ENCODE measurements at regions not wholly inside any gene's neighbourhood (a gene's known extent, or its start where the extent isn't known, plus 50 kb on each side); places are given as distances from the start of the nearest gene placed in this dataset.

DNA sequence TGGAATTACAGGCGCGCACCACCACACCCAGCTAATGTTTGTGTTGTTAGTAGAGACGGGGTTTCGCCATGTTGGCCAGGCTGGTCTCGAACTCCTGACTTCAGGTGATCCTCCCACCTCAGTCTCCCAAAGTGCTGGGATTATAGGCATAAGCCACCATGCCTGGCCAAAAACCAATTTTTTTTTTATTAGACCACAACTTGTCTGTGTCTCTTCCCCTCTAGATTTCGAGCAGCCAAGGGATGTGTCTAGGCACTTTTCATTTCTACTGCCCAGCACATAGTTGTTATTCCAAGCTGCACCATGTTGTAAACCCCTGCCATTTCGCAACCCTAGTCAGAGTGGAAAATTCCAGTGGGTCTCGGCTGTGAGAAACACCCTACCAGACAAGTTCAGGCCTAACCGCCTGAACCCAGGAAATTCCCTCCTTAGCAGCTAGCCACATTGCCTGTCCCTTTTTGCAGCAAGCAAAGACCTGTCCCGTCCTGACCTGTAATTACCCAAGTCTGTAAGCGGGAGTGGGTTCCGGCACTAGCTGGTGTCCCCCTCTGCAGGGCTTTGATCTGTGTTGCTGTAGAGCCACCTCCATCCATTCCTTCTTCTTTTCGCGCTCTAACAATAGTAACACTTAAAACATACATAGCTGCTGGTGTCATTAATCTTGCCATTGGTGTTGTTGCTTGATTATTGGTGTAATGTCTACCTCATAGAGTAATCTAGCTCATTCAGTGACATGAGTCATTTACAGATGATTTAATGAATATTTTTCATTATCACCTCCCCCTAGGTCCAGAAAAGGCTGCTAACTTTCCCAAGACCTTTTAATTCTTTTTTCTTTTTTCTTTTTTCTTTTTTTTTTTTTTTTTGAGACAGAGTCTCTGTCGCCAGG lies 77.3 kb upstream of the ATF7IP2 start:
- intact Hi-C loops (cut with DNase I) = no loop called here
- H3K4me3 ChIP-seq = no peak overlapping the region
- TF ChIP-seq, protein P1, sequence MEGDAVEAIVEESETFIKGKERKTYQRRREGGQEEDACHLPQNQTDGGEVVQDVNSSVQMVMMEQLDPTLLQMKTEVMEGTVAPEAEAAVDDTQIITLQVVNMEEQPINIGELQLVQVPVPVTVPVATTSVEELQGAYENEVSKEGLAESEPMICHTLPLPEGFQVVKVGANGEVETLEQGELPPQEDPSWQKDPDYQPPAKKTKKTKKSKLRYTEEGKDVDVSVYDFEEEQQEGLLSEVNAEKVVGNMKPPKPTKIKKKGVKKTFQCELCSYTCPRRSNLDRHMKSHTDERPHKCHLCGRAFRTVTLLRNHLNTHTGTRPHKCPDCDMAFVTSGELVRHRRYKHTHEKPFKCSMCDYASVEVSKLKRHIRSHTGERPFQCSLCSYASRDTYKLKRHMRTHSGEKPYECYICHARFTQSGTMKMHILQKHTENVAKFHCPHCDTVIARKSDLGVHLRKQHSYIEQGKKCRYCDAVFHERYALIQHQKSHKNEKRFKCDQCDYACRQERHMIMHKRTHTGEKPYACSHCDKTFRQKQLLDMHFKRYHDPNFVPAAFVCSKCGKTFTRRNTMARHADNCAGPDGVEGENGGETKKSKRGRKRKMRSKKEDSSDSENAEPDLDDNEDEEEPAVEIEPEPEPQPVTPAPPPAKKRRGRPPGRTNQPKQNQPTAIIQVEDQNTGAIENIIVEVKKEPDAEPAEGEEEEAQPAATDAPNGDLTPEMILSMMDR (IDR thresholded peaks at IDR 0.05) = no peak
- H3K9me3 ChIP-seq = no peaks in the 10 kb centered on the region
- WGBS, 3 donors = 78 to 83% (median 80%) methylated on average over 15 of the region's 15 CpGs
- no peaks in the 10 kb centered on the region for H3K36me3 ChIP-seq (ENCODE audit: insufficient read depth in 1 of 2, low read depth in 1 of 2)
- DNase-seq (no peak), ATAC-seq (no peak)
- no peak overlapping the region for H3K27ac ChIP-seq
- no peaks in the 10 kb centered on the region for H3K4me1 ChIP-seq
- no peaks in the 10 kb centered on the region for H3K27me3 ChIP-seq (ENCODE audit: insufficient read depth in 3 of 3, low read length in 2 of 3)

DNA sequence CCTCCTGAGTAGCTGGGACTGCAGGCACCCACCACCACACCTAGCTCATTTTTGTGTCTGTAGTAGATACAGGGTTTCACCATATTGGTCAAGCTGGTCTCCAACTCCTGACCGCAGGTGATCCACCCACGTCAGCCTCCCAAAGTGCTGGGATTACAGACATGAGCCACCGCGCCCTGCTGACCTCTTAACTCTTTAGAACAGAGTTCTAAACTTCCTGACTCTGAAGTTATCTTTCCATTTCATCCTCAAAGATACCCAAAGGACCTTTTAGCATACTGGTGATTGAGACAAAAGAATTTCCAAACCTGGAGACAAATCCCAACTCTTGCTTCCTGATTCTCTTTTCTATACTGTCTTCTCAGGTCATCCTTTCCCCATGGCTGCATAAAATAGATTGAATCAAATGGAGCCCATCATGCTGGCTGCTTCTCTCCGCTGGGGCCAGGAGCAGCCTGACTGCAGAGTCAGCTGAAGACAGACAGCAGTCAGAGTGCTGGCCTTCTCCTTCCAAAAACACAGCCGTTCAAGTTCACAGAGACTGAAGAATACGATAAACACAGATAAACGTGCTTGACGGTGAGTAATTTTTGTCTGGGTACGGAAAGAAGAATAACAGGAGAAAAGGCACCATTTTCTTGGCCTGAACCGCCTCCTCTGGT lies 76.5 kb upstream of the ATF7IP2 start:
- Histone ChIP-seq H3K9me3 (no peaks in the 10 kb centered on the region), H3K36me3 (ENCODE audit: insufficient read depth in 1 of 2, low read depth in 1 of 2) (no peaks in the 10 kb centered on the region), H3K27ac (no peak overlapping the region), H3K4me1 (no peaks in the 10 kb centered on the region), H3K27me3 (ENCODE audit: insufficient read depth in 3 of 3, low read length in 2 of 3) (no peaks in the 10 kb centered on the region), H3K4me3 (no peak overlapping the region)
- intact Hi-C loops (cut with DNase I) = no loop called here
- no peak for ATAC-seq
- TF ChIP-seq, protein P1 (IDR thresholded peaks at IDR 0.05) = no peak
- no peak for DNase-seq
- WGBS, 3 donors = 80 to 81% (median 81%) methylated on average over 11 of the region's 11 CpGs

GRCh38 chr16:10312008-10312407 lies 73.9 kb upstream of the ATF7IP2 start:
- H3K4me3 ChIP-seq = no peak overlapping the region
- no peaks in the 10 kb centered on the region for H3K4me1 ChIP-seq
- no peaks in the 10 kb centered on the region for H3K27me3 ChIP-seq (ENCODE audit: insufficient read depth in 3 of 3, low read length in 2 of 3)
- H3K27ac ChIP-seq = no peak overlapping the region
- H3K36me3 ChIP-seq (ENCODE audit: insufficient read depth in 1 of 2, low read depth in 1 of 2) = no peaks in the 10 kb centered on the region
- TF ChIP-seq, protein P1 (IDR thresholded peaks at IDR 0.05) = no peak
- ATAC-seq (no peak), DNase-seq (no peak)
- H3K9me3 ChIP-seq = no peaks in the 10 kb centered on the region
- WGBS, 3 donors = 61 to 64% (median 61%) methylated on average over 5 of the region's 5 CpGs
- intact Hi-C loops (cut with DNase I) = no loop called here

DNA sequence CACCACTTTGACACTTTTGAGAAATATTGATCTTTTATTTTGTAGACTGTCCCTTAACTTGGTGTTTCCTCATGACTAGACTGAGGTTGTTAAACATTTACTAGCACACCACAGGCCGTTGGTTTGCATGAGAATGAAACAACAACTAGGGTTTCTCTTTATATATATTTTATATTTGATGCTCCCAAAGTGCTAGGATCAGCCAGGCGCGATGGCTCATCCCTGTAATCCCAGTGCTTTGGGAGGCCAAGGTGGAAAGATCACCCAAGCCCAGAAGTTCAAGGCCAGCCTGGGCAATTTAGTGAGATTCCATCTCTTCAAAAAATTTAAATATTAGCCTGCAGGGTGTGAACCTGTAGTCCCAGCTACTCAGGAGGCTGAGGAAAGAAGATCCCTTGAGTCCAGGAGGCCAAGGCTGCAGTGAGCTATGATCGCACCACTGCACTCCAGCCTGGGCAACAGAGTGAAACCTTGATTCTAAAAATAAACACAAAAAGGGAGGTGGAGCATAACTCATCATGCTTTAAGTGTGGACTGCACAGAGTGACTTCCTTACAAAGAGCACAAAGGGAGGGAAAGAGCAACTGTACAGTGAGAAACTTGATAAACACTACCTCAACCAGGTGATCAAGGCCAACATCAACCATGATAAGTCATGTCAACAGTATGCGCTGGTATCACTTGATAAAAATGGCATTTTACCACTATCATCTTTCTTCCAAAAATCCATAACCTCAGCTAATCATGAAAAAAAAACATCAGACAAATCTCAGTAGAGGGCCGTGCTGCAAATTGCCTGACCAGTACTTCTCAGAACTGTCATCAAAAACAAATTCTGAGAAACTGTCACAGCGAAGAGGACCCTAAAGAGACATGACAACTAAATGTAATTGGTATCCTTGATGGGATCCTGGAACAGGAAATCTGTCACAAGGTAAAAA lies 72.8 kb upstream of the ATF7IP2 start:
- intact Hi-C loops (cut with DNase I) = no loop called here
- TF ChIP-seq, protein P1 (IDR thresholded peaks at IDR 0.05) = no peak
- H3K36me3 ChIP-seq (ENCODE audit: insufficient read depth in 1 of 2, low read depth in 1 of 2) = no peaks in the 10 kb centered on the region

More for the DNA sequence above, 72.8 kb upstream of the ATF7IP2 start:
- DNase-seq = no peak
- no peak overlapping the region for H3K27ac ChIP-seq
- H3K4me1 ChIP-seq = no peaks in the 10 kb centered on the region
- 72 to 81% (median 76%) methylated on average over 7 of the region's 7 CpGs for WGBS, 3 donors
- no peaks in the 10 kb centered on the region for H3K27me3 ChIP-seq (ENCODE audit: insufficient read depth in 3 of 3, low read length in 2 of 3)
- no peak for ATAC-seq
- H3K9me3 ChIP-seq = no peaks in the 10 kb centered on the region
- H3K4me3 ChIP-seq = no peak overlapping the region

Measured in psoas muscle (tissue), 7 donors.